ENCODE measurements at regions not wholly inside any gene's neighbourhood (a gene's known extent, or its start where the extent isn't known, plus 50 kb on each side); places are given as distances from the start of the nearest gene placed in this dataset.
"Not testable (repeated sequence)": the region's sequence is repeated elsewhere in the genome, so short reads cannot be mapped to it uniquely, and the experiment has no call there.

- DNase-seq (ENCODE audit: low read depth), result no peak
- no peak for TF ChIP-seq CTCF (IDR thresholded peaks at IDR 0.05; ENCODE audit: control insufficient read depth, insufficient read depth, low read depth, low read length, missing control alignments)
- H3K4me3 ChIP-seq (ENCODE audit: control insufficient read depth, low read depth, low read length), result no peak overlapping the region
Observed at GRCh38 chr3:56926947-56927282, 125.2 kb upstream of the ARHGEF3 start.

GRCh38 chr3:56926243-56926946 is 124.6 kb upstream of the ARHGEF3 start:
- DNase-seq (ENCODE audit: low read depth), result peak; percentile 54
- H3K4me3 ChIP-seq (ENCODE audit: control insufficient read depth, low read depth, low read length), result no peak overlapping the region
- peak; percentile 35 for TF ChIP-seq CTCF (IDR thresholded peaks at IDR 0.05; ENCODE audit: control insufficient read depth, insufficient read depth, low read depth, low read length, missing control alignments)

GRCh38 chr3:56924700-56925099 is 123.0 kb upstream of the ARHGEF3 start:
- H3K4me3 ChIP-seq (ENCODE audit: control insufficient read depth, low read depth, low read length); DNase-seq (ENCODE audit: low read depth): not testable (repeated sequence)

GRCh38 chr3:56923526-56924224 is 121.9 kb upstream of the ARHGEF3 start:
- no peak for TF ChIP-seq CTCF (IDR thresholded peaks at IDR 0.05; ENCODE audit: control insufficient read depth, insufficient read depth, low read depth, low read length, missing control alignments)
- no peak overlapping the region for H3K4me3 ChIP-seq (ENCODE audit: control insufficient read depth, low read depth, low read length)
- no peak for DNase-seq (ENCODE audit: low read depth)

GRCh38 chr3:56921573-56922453 is 120.1 kb upstream of the ARHGEF3 start:
- no peak overlapping the region for H3K4me3 ChIP-seq (ENCODE audit: control insufficient read depth, low read depth, low read length)
- DNase-seq (ENCODE audit: low read depth), result peak; percentile 71
- no peak for TF ChIP-seq CTCF (IDR thresholded peaks at IDR 0.05; ENCODE audit: control insufficient read depth, insufficient read depth, low read depth, low read length, missing control alignments)

- TF ChIP-seq CTCF (IDR thresholded peaks at IDR 0.05; ENCODE audit: control insufficient read depth, insufficient read depth, low read depth, low read length, missing control alignments), result no peak
- no peak for DNase-seq (ENCODE audit: low read depth)
- H3K4me3 ChIP-seq (ENCODE audit: control insufficient read depth, low read depth, low read length), result no peak overlapping the region
Observed at GRCh38 chr3:56919797-56920195, 118.0 kb upstream of the ARHGEF3 start.

Data from AG09309 (cell line).